H9 (cell line): ENCODE measurements at regions not wholly inside any gene's neighbourhood (a gene's known extent, or its start where the extent isn't known, plus 50 kb on each side); places are given as distances from the start of the nearest gene placed in this dataset.

Experiments
- DNase-seq: peaks from one replicate; pipeline ENCODE4 v3.0.0-alpha.2; 2017
- H2AFZ ChIP-seq: one replicate; pipeline ENCODE4 v1.6.1; 2013; ENCODE audit warnings: mild to moderate bottlenecking, low read length, control low read depth, moderate library complexity
- H2AK5ac ChIP-seq: 2 replicates; pipeline ENCODE4 v1.6.1; 2013; ENCODE audit warnings: low read length, control low read depth, mixed read lengths; ENCODE audit not compliant: insufficient read length
- H2BK120ac ChIP-seq: one replicate; pipeline ENCODE4 v1.6.1; 2013; ENCODE audit warnings: low read depth, mild to moderate bottlenecking, low read length, control low read depth, inconsistent platforms; ENCODE audit not compliant: poor library complexity, severe bottlenecking
- H2BK12ac ChIP-seq: 2 replicates; pipeline ENCODE4 v1.6.1; 2013; ENCODE audit warnings: low read length, control low read depth, mixed read lengths, low read depth; ENCODE audit not compliant: insufficient read length
- H2BK15ac ChIP-seq: 2 replicates; pipeline ENCODE4 v1.6.1; 2013; ENCODE audit warnings: low read depth, low read length, control low read depth
- H2BK20ac ChIP-seq: one replicate; pipeline ENCODE4 v1.6.1; 2013; ENCODE audit warnings: low read depth, mild to moderate bottlenecking, low read length, control low read depth, inconsistent platforms; ENCODE audit not compliant: poor library complexity, severe bottlenecking
- H2BK5ac ChIP-seq: 2 replicates; pipeline ENCODE4 v1.6.1; 2013; ENCODE audit warnings: low read length, control low read depth, mixed read lengths; ENCODE audit not compliant: insufficient read length
- H3K14ac ChIP-seq: 2 replicates; pipeline ENCODE4 v1.6.1; 2013; ENCODE audit warnings: low read length, control low read depth; ENCODE audit not compliant: insufficient read depth
- H3K18ac ChIP-seq: 2 replicates; pipeline ENCODE4 v1.6.1; 2013; ENCODE audit warnings: low read depth, mild to moderate bottlenecking, mixed read lengths, low read length, control low read depth; ENCODE audit not compliant: insufficient read length
- H3K23ac ChIP-seq: 2 replicates; pipeline ENCODE4 v1.6.1; 2013; ENCODE audit warnings: low read length, control low read depth, mixed read lengths, low read depth; ENCODE audit not compliant: insufficient read length
- H3K23me2 ChIP-seq: 2 replicates; pipeline ENCODE4 v1.6.1; 2013; ENCODE audit warnings: low read depth, mild to moderate bottlenecking, mixed read lengths, low read length, control low read depth; ENCODE audit not compliant: insufficient read length, poor library complexity, severe bottlenecking
- H3K27ac ChIP-seq: 2 replicates; pipeline ENCODE4 v1.5.1; 2013; ENCODE audit warnings: low read length, control low read depth, mixed read lengths, low read depth; ENCODE audit not compliant: insufficient read length
- H3K27me3 ChIP-seq: 2 replicates; pipeline ENCODE4 v1.6.1; 2013; ENCODE audit warnings: low read length, control low read depth, inconsistent platforms; ENCODE audit not compliant: insufficient read depth
- H3K4ac ChIP-seq: 2 replicates; pipeline ENCODE4 v1.6.1; 2013; ENCODE audit warnings: low read depth, mild to moderate bottlenecking, control low read depth, inconsistent platforms, low read length, moderate library complexity
- H3K4me1 ChIP-seq: 2 replicates; pipeline ENCODE4 v1.6.1; 2013; ENCODE audit warnings: low read length, control low read depth, inconsistent platforms; ENCODE audit not compliant: insufficient read depth
- H3K4me2 ChIP-seq: 2 replicates; pipeline ENCODE4 v1.6.1; 2013; ENCODE audit warnings: low read length, control low read depth, mixed read lengths; ENCODE audit not compliant: insufficient read length, insufficient read depth
- H3K56ac ChIP-seq: 2 replicates; pipeline ENCODE4 v1.6.1; 2013; ENCODE audit warnings: low read depth, mild to moderate bottlenecking, mixed read lengths, low read length, control low read depth; ENCODE audit not compliant: insufficient read length
- H3K79me1 ChIP-seq: 2 replicates; pipeline ENCODE4 v1.6.1; 2013; ENCODE audit warnings: low read depth, mild to moderate bottlenecking, moderate library complexity, low read length, control low read depth, inconsistent platforms; ENCODE audit not compliant: insufficient read depth, poor library complexity, severe bottlenecking
- H3K79me2 ChIP-seq: 2 replicates; pipeline ENCODE4 v1.6.1; 2013; ENCODE audit warnings: low read length, control low read depth, inconsistent platforms; ENCODE audit not compliant: insufficient read depth
- H3K9ac ChIP-seq: 2 replicates; pipeline ENCODE4 v1.6.1; 2013; ENCODE audit warnings: low read length, control low read depth, mixed read lengths; ENCODE audit not compliant: insufficient read length; ENCODE audit errors: extremely low read depth
- H3K9me3 ChIP-seq: one replicate; pipeline ENCODE4 v1.6.1; 2013; ENCODE audit warnings: low read depth, low read length, inconsistent platforms; ENCODE audit not compliant: control insufficient read depth
- H3T11ph ChIP-seq: one replicate; pipeline ENCODE4 v1.6.1; 2013; ENCODE audit warnings: mild to moderate bottlenecking, low read length, control low read depth, inconsistent platforms
- H4K20me1 ChIP-seq: one replicate; pipeline ENCODE4 v1.6.1; 2013; ENCODE audit not compliant: control insufficient read depth, insufficient read length, insufficient read depth
- H4K5ac ChIP-seq: 2 replicates; pipeline ENCODE4 v1.6.1; 2013; ENCODE audit warnings: low read depth, mild to moderate bottlenecking, mixed read lengths, low read length, control low read depth; ENCODE audit not compliant: insufficient read length
- H4K8ac ChIP-seq: replicated peaks from 2 replicates; pipeline ENCODE4 v1.6.1; 2013; ENCODE audit warnings: low read length, control low read depth, mixed read lengths, low read depth; ENCODE audit not compliant: insufficient read length
- H4K91ac ChIP-seq: 2 replicates; pipeline ENCODE4 v1.6.1; 2013; ENCODE audit warnings: low read depth, mild to moderate bottlenecking, moderate library complexity, mixed read lengths, low read length, control low read depth; ENCODE audit not compliant: insufficient read length
- H3K27ac Mint-ChIP-seq, 3 experiments: 2 replicates in 2 of 3; 3 replicates in 1 of 3; pipeline ENCODE4 v1.8.0; 2020 to 2021; ENCODE audit warnings: mixed read lengths in 3 of 3, mild to moderate bottlenecking in 1 of 3, moderate library complexity in 1 of 3
- H3K27me3 Mint-ChIP-seq: 2 replicates; pipeline ENCODE4 v1.8.0; 2021; ENCODE audit warnings: low read depth, mild to moderate bottlenecking, moderate library complexity, mixed read lengths
- H3K36me3 Mint-ChIP-seq, 3 experiments: 2 replicates in 2 of 3; 3 replicates in 1 of 3; pipeline ENCODE4 v1.8.0; 2020 to 2021; ENCODE audit warnings: low read depth in 3 of 3, mixed read lengths in 3 of 3; ENCODE audit not compliant: insufficient read depth in 1 of 3
- H3K4me1 Mint-ChIP-seq, 2 experiments: 2 replicates each; pipeline ENCODE4 v1.8.0; 2020; ENCODE audit warnings: mixed read lengths in 2 of 2
- H3K4me3 Mint-ChIP-seq, 2 experiments: 2 replicates in 1 of 2; 3 replicates in 1 of 2; pipeline ENCODE4 v1.8.0; 2020 to 2021; ENCODE audit warnings: mild to moderate bottlenecking in 2 of 2, mixed read lengths in 2 of 2, moderate library complexity in 1 of 2
- H3K9me3 Mint-ChIP-seq, 2 experiments: 2 replicates in 1 of 2; 3 replicates in 1 of 2; pipeline ENCODE4 v1.8.0; 2020; ENCODE audit warnings: mild to moderate bottlenecking in 2 of 2, mixed read lengths in 2 of 2, moderate library complexity in 1 of 2
- WGBS: extraction: QIAGEN DNeasy Blood & Tissue Kit; methylation state at CpG from one replicate; pipeline ENCODE4 v1.1.7; 2013; ENCODE audit warnings: missing lambda C conversion rate, low lambda C conversion rate, mixed read lengths; ENCODE audit not compliant: insufficient read length; ENCODE audit errors: extremely low coverage; 5-methylcytosine and 5-hydroxymethylcytosine counted together
- TF ChIP-seq, protein P1 (sequence below): fragments of 200-600 bp; sonication (generic); conservative IDR thresholded peaks from 3 replicates; pipeline ENCODE4 v1.8.0; 2021; ENCODE audit warnings: antibody characterized with exemption, mild to moderate bottlenecking

GRCh38 chr2:43105586-43106558 is 120.5 kb downstream of the ZFP36L2 start:
- Histone ChIP-seq H2BK5ac (no peak overlapping the region), H3K23me2 (no peaks in the 10 kb centered on the region), H3K27me3 (no peaks in the 10 kb centered on the region), H3K9ac (no peak overlapping the region), H3K4me1 (peaks cover 4% of the 10 kb centered on the region; the same call in 1 of the 2 replicates), H3K4ac (no peak overlapping the region), H2AFZ (no peak overlapping the region), H3K18ac (no peak overlapping the region), H4K5ac (no peak overlapping the region), H3K79me1 (no peaks in the 10 kb centered on the region), H2BK20ac (no peak overlapping the region), H4K8ac (no peak overlapping the region), H2BK12ac (no peak overlapping the region), H3K23ac (no peak overlapping the region), H2BK120ac (no peak overlapping the region), H3K56ac (no peak overlapping the region), H3K9me3 (no peaks in the 10 kb centered on the region), H3K4me2 (no peak overlapping the region), H4K20me1 (no peaks in the 10 kb centered on the region), H3K14ac (no peak overlapping the region), H3T11ph (no peak overlapping the region), H2BK15ac (no peak overlapping the region), H3K27ac (no peak overlapping the region), H4K91ac (no peak overlapping the region), H2AK5ac (no peak overlapping the region), H3K79me2 (no peaks in the 10 kb centered on the region)
- Mint-ChIP-seq H3K4me1 (peaks cover 41 to 51% of the 10 kb centered on the region in 2 experiments), H3K27ac (no peak overlapping the region), H3K4me3 (0 out of 5 replicates have a peak overlapping the region, but pooled peaks of 1 of the 2 experiments have one; percentile 39), H3K27me3 (peaks cover 11% of the 10 kb centered on the region), H3K9me3 (peaks cover 3 to 4% of the 10 kb centered on the region in 2 experiments; a peak in 3 of 5 replicates), H3K36me3 (peaks cover 0 to 8% (median 5%) of the 10 kb centered on the region in 3 experiments; a peak in 5 of 7 replicates)
- DNase-seq, result no peak
- WGBS, result no CpG with 5 or more reads among the region's 4 CpGs
- TF ChIP-seq, protein P1, sequence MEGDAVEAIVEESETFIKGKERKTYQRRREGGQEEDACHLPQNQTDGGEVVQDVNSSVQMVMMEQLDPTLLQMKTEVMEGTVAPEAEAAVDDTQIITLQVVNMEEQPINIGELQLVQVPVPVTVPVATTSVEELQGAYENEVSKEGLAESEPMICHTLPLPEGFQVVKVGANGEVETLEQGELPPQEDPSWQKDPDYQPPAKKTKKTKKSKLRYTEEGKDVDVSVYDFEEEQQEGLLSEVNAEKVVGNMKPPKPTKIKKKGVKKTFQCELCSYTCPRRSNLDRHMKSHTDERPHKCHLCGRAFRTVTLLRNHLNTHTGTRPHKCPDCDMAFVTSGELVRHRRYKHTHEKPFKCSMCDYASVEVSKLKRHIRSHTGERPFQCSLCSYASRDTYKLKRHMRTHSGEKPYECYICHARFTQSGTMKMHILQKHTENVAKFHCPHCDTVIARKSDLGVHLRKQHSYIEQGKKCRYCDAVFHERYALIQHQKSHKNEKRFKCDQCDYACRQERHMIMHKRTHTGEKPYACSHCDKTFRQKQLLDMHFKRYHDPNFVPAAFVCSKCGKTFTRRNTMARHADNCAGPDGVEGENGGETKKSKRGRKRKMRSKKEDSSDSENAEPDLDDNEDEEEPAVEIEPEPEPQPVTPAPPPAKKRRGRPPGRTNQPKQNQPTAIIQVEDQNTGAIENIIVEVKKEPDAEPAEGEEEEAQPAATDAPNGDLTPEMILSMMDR, result peak; percentile 42; the same call in 2 of the 3 replicates
